GM23338 (cell line): ENCODE measurements at regions not wholly inside any gene's neighbourhood (a gene's known extent, or its start where the extent isn't known, plus 50 kb on each side); places are given as distances from the start of the nearest gene placed in this dataset.

ENCODE experiments used
- POLR2AphosphoS5 ChIP-seq: IDR thresholded peaks from 2 replicates; pipeline ENCODE4 v1.6.1; 2016; ENCODE audit warnings: antibody characterized with exemption, low read depth
- TF ChIP-seq, protein P1 (sequence below), 2 experiments: fragments of 200-600 bp in 1 of 2; sonication (generic) in 1 of 2; conservative IDR thresholded peaks; 2 replicates each; pipeline versions ENCODE4 v1.5.1 to v1.6.1; 2016 to 2017; ENCODE audit warnings: antibody characterized with exemption in 2 of 2, low read depth in 2 of 2, mild to moderate bottlenecking in 2 of 2, moderate library complexity in 1 of 2

DNA sequence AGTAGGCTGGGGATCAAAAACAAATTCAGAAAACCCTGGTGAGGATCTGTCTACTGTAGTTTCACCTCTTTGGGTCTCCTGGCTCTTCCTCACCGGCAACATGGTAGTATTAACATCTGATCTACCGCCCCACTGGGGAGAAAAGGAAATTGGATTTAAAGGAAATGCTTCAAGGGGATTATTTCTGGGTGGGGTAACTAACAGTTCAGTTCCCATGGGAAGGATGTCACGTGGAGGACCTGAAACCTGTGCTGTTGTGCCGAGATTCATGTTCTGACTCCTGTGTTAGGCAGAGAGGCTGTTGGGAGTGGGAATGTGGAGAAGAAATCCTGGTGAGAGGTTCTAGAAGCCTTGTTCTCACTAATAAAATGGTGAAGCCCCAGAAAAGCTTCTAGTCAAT lies 254.4 kb downstream of the BCOR start:
- TF ChIP-seq, protein P1, sequence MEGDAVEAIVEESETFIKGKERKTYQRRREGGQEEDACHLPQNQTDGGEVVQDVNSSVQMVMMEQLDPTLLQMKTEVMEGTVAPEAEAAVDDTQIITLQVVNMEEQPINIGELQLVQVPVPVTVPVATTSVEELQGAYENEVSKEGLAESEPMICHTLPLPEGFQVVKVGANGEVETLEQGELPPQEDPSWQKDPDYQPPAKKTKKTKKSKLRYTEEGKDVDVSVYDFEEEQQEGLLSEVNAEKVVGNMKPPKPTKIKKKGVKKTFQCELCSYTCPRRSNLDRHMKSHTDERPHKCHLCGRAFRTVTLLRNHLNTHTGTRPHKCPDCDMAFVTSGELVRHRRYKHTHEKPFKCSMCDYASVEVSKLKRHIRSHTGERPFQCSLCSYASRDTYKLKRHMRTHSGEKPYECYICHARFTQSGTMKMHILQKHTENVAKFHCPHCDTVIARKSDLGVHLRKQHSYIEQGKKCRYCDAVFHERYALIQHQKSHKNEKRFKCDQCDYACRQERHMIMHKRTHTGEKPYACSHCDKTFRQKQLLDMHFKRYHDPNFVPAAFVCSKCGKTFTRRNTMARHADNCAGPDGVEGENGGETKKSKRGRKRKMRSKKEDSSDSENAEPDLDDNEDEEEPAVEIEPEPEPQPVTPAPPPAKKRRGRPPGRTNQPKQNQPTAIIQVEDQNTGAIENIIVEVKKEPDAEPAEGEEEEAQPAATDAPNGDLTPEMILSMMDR (conservative IDR thresholded peaks at IDR 0.05; ENCODE audit: low read depth in 2 of 2): no peak
- no peak for TF ChIP-seq POLR2AphosphoS5
